ENCODE measurements at regions not wholly inside any gene's neighbourhood (a gene's known extent, or its start where the extent isn't known, plus 50 kb on each side); places are given as distances from the start of the nearest gene placed in this dataset.

DNA sequence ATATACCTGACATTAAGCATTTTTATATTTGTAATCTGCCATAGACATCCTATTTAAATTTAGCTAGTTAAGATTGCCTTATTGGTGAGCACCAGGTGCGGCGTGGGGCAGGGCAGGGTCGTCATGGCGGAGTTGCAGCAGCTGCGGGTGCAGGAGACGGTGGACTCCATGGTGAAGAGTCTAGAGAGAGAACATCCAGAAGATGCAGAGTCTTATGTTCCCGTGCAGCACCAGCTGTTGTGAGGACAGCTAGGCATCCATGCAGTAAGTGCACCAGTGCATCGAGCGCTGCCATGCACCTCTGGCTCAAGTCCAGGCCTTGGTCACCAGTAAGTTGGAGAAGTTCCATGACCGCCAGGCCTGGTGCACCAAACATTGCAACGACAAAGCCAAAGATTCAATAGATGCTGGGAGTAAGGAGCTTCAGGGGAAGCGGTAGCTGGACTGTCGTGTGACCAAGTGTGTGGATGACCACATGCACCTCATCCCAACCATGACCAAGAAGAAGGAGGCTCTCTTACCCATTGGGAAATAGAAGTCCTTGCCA, 586.2 kb downstream of the CD109 start:
- TF ChIP-seq FOXP2 (optimal IDR thresholded peaks at IDR 0.05; ENCODE audit: borderline replicate concordance, extremely low read depth, extremely low read length, insufficient read depth) (no peak), POLR2AphosphoS5 (IDR thresholded peaks at IDR 0.05; ENCODE audit: low read depth, low read length) (no peak), TAF1 (IDR thresholded peaks at IDR 0.05; ENCODE audit: borderline replicate concordance, insufficient read depth, low read length) (no peak), SIN3A (IDR thresholded peaks at IDR 0.05; ENCODE audit: borderline replicate concordance, insufficient read depth, low read length) (no peak)
- TF ChIP-seq, protein P1, sequence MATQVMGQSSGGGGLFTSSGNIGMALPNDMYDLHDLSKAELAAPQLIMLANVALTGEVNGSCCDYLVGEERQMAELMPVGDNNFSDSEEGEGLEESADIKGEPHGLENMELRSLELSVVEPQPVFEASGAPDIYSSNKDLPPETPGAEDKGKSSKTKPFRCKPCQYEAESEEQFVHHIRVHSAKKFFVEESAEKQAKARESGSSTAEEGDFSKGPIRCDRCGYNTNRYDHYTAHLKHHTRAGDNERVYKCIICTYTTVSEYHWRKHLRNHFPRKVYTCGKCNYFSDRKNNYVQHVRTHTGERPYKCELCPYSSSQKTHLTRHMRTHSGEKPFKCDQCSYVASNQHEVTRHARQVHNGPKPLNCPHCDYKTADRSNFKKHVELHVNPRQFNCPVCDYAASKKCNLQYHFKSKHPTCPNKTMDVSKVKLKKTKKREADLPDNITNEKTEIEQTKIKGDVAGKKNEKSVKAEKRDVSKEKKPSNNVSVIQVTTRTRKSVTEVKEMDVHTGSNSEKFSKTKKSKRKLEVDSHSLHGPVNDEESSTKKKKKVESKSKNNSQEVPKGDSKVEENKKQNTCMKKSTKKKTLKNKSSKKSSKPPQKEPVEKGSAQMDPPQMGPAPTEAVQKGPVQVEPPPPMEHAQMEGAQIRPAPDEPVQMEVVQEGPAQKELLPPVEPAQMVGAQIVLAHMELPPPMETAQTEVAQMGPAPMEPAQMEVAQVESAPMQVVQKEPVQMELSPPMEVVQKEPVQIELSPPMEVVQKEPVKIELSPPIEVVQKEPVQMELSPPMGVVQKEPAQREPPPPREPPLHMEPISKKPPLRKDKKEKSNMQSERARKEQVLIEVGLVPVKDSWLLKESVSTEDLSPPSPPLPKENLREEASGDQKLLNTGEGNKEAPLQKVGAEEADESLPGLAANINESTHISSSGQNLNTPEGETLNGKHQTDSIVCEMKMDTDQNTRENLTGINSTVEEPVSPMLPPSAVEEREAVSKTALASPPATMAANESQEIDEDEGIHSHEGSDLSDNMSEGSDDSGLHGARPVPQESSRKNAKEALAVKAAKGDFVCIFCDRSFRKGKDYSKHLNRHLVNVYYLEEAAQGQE (IDR thresholded peaks at IDR 0.05; ENCODE audit: insufficient read depth in 1 of 2, low read depth in 2 of 2, low read length in 2 of 2) = no peak

- TF ChIP-seq FOXP2 (optimal IDR thresholded peaks at IDR 0.05; ENCODE audit: borderline replicate concordance, extremely low read depth, extremely low read length, insufficient read depth) (no peak), TAF1 (IDR thresholded peaks at IDR 0.05; ENCODE audit: borderline replicate concordance, insufficient read depth, low read length) (no peak), POLR2AphosphoS5 (IDR thresholded peaks at IDR 0.05; ENCODE audit: low read depth, low read length) (no peak), SIN3A (IDR thresholded peaks at IDR 0.05; ENCODE audit: borderline replicate concordance, insufficient read depth, low read length) (no peak)
- TF ChIP-seq, protein P1 (IDR thresholded peaks at IDR 0.05; ENCODE audit: insufficient read depth in 1 of 2, low read depth in 2 of 2, low read length in 2 of 2) = no peak
These were observed 584.2 kb downstream of the CD109 start for GRCh38 chr6:74280130-74280692.

DNA sequence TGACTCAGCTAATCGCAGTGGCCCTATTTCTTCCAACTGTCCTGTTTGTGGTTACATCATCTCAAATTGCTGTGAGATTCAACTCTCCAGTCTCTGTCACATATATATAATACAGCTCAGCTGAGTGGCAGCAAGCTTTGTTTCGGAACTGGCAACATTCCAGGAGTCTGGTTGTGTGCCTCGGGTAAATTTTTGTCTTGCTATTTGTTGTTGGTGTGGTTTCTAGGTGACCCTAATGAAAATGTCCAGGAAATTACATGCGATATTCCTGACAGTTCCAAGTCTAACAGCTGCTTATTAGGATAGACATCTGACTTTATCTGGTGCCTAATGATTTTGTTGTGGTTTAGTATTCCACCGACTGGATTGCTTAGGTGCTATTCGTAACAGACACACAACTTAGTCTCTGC, 581.8 kb downstream of the CD109 start:
- TF ChIP-seq POLR2AphosphoS5 (IDR thresholded peaks at IDR 0.05; ENCODE audit: low read depth, low read length) = no peak
- TF ChIP-seq TAF1 (IDR thresholded peaks at IDR 0.05; ENCODE audit: borderline replicate concordance, insufficient read depth, low read length) = no peak
- TF ChIP-seq, protein P1 (IDR thresholded peaks at IDR 0.05; ENCODE audit: insufficient read depth in 1 of 2, low read depth in 2 of 2, low read length in 2 of 2) = no peak
- no peak for TF ChIP-seq SIN3A (IDR thresholded peaks at IDR 0.05; ENCODE audit: borderline replicate concordance, insufficient read depth, low read length)
- no peak for TF ChIP-seq FOXP2 (optimal IDR thresholded peaks at IDR 0.05; ENCODE audit: borderline replicate concordance, extremely low read depth, extremely low read length, insufficient read depth)

GRCh38 chr6:74273541-74273940, 577.5 kb downstream of the CD109 start:
- TF ChIP-seq FOXP2 (optimal IDR thresholded peaks at IDR 0.05; ENCODE audit: borderline replicate concordance, extremely low read depth, extremely low read length, insufficient read depth) (no peak), POLR2AphosphoS5 (IDR thresholded peaks at IDR 0.05; ENCODE audit: low read depth, low read length) (no peak), TAF1 (IDR thresholded peaks at IDR 0.05; ENCODE audit: borderline replicate concordance, insufficient read depth, low read length) (no peak), SIN3A (IDR thresholded peaks at IDR 0.05; ENCODE audit: borderline replicate concordance, insufficient read depth, low read length) (no peak)
- TF ChIP-seq, protein P1 (IDR thresholded peaks at IDR 0.05; ENCODE audit: insufficient read depth in 1 of 2, low read depth in 2 of 2, low read length in 2 of 2) = no peak

All from PFSK-1 (cell line).